BLaER1 (cell line): ENCODE measurements at regions not wholly inside any gene's neighbourhood (a gene's known extent, or its start where the extent isn't known, plus 50 kb on each side); places are given as distances from the start of the nearest gene placed in this dataset.

Experiments used
- H3K27ac ChIP-seq: shearing (Covaris generic); formaldehyde crosslinking; 2 replicates; pipeline ENCODE4 v1.8.1; 2022
- H3K27me3 ChIP-seq: shearing (Covaris generic); formaldehyde crosslinking; 2 replicates; pipeline ENCODE4 v1.8.1; 2022
- H3K36me3 ChIP-seq: shearing (Covaris generic); formaldehyde crosslinking; 2 replicates; pipeline ENCODE4 v1.8.1; 2022
- H3K4me1 ChIP-seq: shearing (Covaris generic); formaldehyde crosslinking; 2 replicates; pipeline ENCODE4 v1.8.1; 2022
- H3K4me2 ChIP-seq: shearing (Covaris generic); formaldehyde crosslinking; 2 replicates; pipeline ENCODE4 v1.8.1; 2022
- H3K4me3 ChIP-seq: shearing (Covaris generic); formaldehyde crosslinking; 2 replicates; pipeline ENCODE4 v1.8.1; 2022
- H3K9ac ChIP-seq: shearing (Covaris generic); formaldehyde crosslinking; 2 replicates; pipeline ENCODE4 v1.8.1; 2022
- H3K9me3 ChIP-seq: shearing (Covaris generic); formaldehyde crosslinking; 2 replicates; pipeline ENCODE4 v1.8.1; 2022
- H4K20me1 ChIP-seq: shearing (Covaris generic); formaldehyde crosslinking; 2 replicates; pipeline ENCODE4 v1.8.1; 2022
- Cebpa-rat ChIP-seq: shearing (Covaris generic); IDR thresholded peaks from 2 replicates; pipeline ENCODE4 v1.8.1; 2022

- H3K4me3 ChIP-seq = no peak overlapping the region
- no peaks in the 10 kb centered on the region for H4K20me1 ChIP-seq
- no peaks in the 10 kb centered on the region for H3K4me1 ChIP-seq
- H3K4me2 ChIP-seq = no peak overlapping the region
- H3K27me3 ChIP-seq = no peaks in the 10 kb centered on the region
- no peak overlapping the region for H3K27ac ChIP-seq
- H3K9ac ChIP-seq = no peak overlapping the region
- TF ChIP-seq Cebpa-rat = no peak
- no peaks in the 10 kb centered on the region for H3K9me3 ChIP-seq
- H3K36me3 ChIP-seq = no peaks in the 10 kb centered on the region
Observed at GRCh38 chr3:151935446-151935845, 62.0 kb downstream of the SUCNR1 start.

- TF ChIP-seq Cebpa-rat = no peak
Observed at GRCh38 chr3:151940481-151940880, 67.0 kb downstream of the SUCNR1 start.

GRCh38 chr3:151943539-151943938, 70.1 kb downstream of the SUCNR1 start:
- no peaks in the 10 kb centered on the region for H3K9me3 ChIP-seq
- H3K27ac ChIP-seq = no peak overlapping the region
- no peak overlapping the region for H3K4me2 ChIP-seq
- no peaks in the 10 kb centered on the region for H3K27me3 ChIP-seq
- no peak for TF ChIP-seq Cebpa-rat
- H3K36me3 ChIP-seq = no peaks in the 10 kb centered on the region
- no peaks in the 10 kb centered on the region for H4K20me1 ChIP-seq
- peaks cover 7% of the 10 kb centered on the region for H3K4me1 ChIP-seq
- H3K4me3 ChIP-seq = no peak overlapping the region
- no peak overlapping the region for H3K9ac ChIP-seq

More at GRCh38 chr3:151940481-151940880, 67.0 kb downstream of the SUCNR1 start:
- Histone ChIP-seq H3K4me3 (no peak overlapping the region), H3K9me3 (no peaks in the 10 kb centered on the region), H3K9ac (no peak overlapping the region), H3K4me2 (no peak overlapping the region), H3K4me1 (no peaks in the 10 kb centered on the region), H3K27me3 (no peaks in the 10 kb centered on the region), H3K36me3 (no peaks in the 10 kb centered on the region), H4K20me1 (no peaks in the 10 kb centered on the region), H3K27ac (no peak overlapping the region)

GRCh38 chr3:151944356-151944755, 70.9 kb downstream of the SUCNR1 start:
- Histone ChIP-seq H3K36me3 (no peaks in the 10 kb centered on the region), H3K4me2 (no peak overlapping the region), H3K9me3 (no peaks in the 10 kb centered on the region), H3K4me3 (no peak overlapping the region), H3K27me3 (no peaks in the 10 kb centered on the region), H3K27ac (no peak overlapping the region), H3K9ac (no peak overlapping the region), H4K20me1 (no peaks in the 10 kb centered on the region), H3K4me1 (peaks cover 7% of the 10 kb centered on the region)
- TF ChIP-seq Cebpa-rat = no peak

- H3K4me2 ChIP-seq = no peak overlapping the region
- H3K9ac ChIP-seq = no peak overlapping the region
- H3K27me3 ChIP-seq = no peaks in the 10 kb centered on the region
- no peak overlapping the region for H3K27ac ChIP-seq
- H3K9me3 ChIP-seq = no peaks in the 10 kb centered on the region
- no peaks in the 10 kb centered on the region for H3K36me3 ChIP-seq
- TF ChIP-seq Cebpa-rat = no peak
- H3K4me3 ChIP-seq = no peak overlapping the region
- no peaks in the 10 kb centered on the region for H4K20me1 ChIP-seq
- H3K4me1 ChIP-seq = peaks cover 7% of the 10 kb centered on the region
Observed at GRCh38 chr3:151946606-151947005, 73.2 kb downstream of the SUCNR1 start.

- Histone ChIP-seq H3K9ac (no peak overlapping the region), H3K4me3 (no peak overlapping the region), H3K27me3 (no peaks in the 10 kb centered on the region), H4K20me1 (no peaks in the 10 kb centered on the region), H3K9me3 (no peaks in the 10 kb centered on the region), H3K27ac (no peak overlapping the region), H3K36me3 (no peaks in the 10 kb centered on the region), H3K4me2 (no peak overlapping the region), H3K4me1 (peaks cover 7% of the 10 kb centered on the region)
- TF ChIP-seq Cebpa-rat = no peak
Observed at GRCh38 chr3:151949706-151950105, 76.3 kb downstream of the SUCNR1 start.

GRCh38 chr3:151955356-151955755, 81.9 kb downstream of the SUCNR1 start:
- Histone ChIP-seq H4K20me1 (no peaks in the 10 kb centered on the region), H3K4me2 (no peak overlapping the region), H3K9me3 (no peaks in the 10 kb centered on the region), H3K27me3 (no peaks in the 10 kb centered on the region), H3K4me3 (no peak overlapping the region), H3K27ac (no peak overlapping the region), H3K9ac (no peak overlapping the region), H3K4me1 (no peaks in the 10 kb centered on the region), H3K36me3 (no peaks in the 10 kb centered on the region)
- TF ChIP-seq Cebpa-rat = no peak

GRCh38 chr3:151960961-151961580, 87.6 kb downstream of the SUCNR1 start:
- Histone ChIP-seq H3K9ac (no peak overlapping the region), H3K4me3 (no peak overlapping the region), H3K4me1 (no peaks in the 10 kb centered on the region), H3K27me3 (no peaks in the 10 kb centered on the region), H3K9me3 (no peaks in the 10 kb centered on the region), H4K20me1 (no peaks in the 10 kb centered on the region), H3K36me3 (no peaks in the 10 kb centered on the region), H3K4me2 (no peak overlapping the region), H3K27ac (no peak overlapping the region)
- no peak for TF ChIP-seq Cebpa-rat

GRCh38 chr3:151962352-151962751, 88.9 kb downstream of the SUCNR1 start:
- Histone ChIP-seq H3K27ac (no peak overlapping the region), H3K4me2 (no peak overlapping the region), H4K20me1 (no peaks in the 10 kb centered on the region), H3K9ac (no peak overlapping the region), H3K4me1 (no peaks in the 10 kb centered on the region), H3K4me3 (no peak overlapping the region), H3K36me3 (no peaks in the 10 kb centered on the region), H3K9me3 (no peaks in the 10 kb centered on the region), H3K27me3 (no peaks in the 10 kb centered on the region)
- no peak for TF ChIP-seq Cebpa-rat

GRCh38 chr3:151962912-151963311, 89.5 kb downstream of the SUCNR1 start:
- Histone ChIP-seq H3K4me3 (no peak overlapping the region), H3K4me2 (no peak overlapping the region), H3K27me3 (no peaks in the 10 kb centered on the region), H3K9ac (no peak overlapping the region), H3K4me1 (no peaks in the 10 kb centered on the region), H3K27ac (no peak overlapping the region), H3K36me3 (no peaks in the 10 kb centered on the region), H4K20me1 (no peaks in the 10 kb centered on the region), H3K9me3 (no peaks in the 10 kb centered on the region)
- TF ChIP-seq Cebpa-rat = no peak

GRCh38 chr3:151964743-151965142, 91.3 kb downstream of the SUCNR1 start:
- no peak overlapping the region for H3K9ac ChIP-seq
- no peaks in the 10 kb centered on the region for H3K9me3 ChIP-seq
- no peak overlapping the region for H3K4me3 ChIP-seq
- no peak overlapping the region for H3K27ac ChIP-seq
- no peaks in the 10 kb centered on the region for H3K27me3 ChIP-seq
- no peak for TF ChIP-seq Cebpa-rat
- H4K20me1 ChIP-seq = no peaks in the 10 kb centered on the region
- H3K4me2 ChIP-seq = no peak overlapping the region
- no peaks in the 10 kb centered on the region for H3K4me1 ChIP-seq
- no peaks in the 10 kb centered on the region for H3K36me3 ChIP-seq
